ENCODE measurements at regions not wholly inside any gene's neighbourhood (a gene's known extent, or its start where the extent isn't known, plus 50 kb on each side); places are given as distances from the start of the nearest gene placed in this dataset.

DNA sequence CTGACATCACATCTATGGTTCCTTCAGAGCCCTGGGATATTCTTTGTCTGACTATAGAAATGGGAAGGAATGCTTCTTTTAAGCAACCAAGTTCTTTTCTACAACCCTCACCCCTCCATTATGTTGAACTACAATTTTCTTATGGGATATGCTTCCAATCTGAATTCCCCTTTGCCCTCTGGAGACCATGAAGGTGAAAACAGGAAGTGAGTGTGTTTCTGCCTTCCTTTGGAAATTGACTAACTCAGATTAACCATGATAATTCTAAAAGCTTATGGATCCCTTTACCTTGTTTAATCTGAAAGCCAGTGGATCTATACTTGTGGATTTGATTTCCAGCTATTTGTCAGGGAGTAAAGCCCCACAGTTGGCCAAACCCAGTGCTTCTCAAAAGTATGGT, 90.8 kb upstream of the SERTM1 start:
- TF ChIP-seq, protein P1, sequence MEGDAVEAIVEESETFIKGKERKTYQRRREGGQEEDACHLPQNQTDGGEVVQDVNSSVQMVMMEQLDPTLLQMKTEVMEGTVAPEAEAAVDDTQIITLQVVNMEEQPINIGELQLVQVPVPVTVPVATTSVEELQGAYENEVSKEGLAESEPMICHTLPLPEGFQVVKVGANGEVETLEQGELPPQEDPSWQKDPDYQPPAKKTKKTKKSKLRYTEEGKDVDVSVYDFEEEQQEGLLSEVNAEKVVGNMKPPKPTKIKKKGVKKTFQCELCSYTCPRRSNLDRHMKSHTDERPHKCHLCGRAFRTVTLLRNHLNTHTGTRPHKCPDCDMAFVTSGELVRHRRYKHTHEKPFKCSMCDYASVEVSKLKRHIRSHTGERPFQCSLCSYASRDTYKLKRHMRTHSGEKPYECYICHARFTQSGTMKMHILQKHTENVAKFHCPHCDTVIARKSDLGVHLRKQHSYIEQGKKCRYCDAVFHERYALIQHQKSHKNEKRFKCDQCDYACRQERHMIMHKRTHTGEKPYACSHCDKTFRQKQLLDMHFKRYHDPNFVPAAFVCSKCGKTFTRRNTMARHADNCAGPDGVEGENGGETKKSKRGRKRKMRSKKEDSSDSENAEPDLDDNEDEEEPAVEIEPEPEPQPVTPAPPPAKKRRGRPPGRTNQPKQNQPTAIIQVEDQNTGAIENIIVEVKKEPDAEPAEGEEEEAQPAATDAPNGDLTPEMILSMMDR (IDR thresholded peaks at IDR 0.05): no peak
- TF ChIP-seq POLR2A (IDR thresholded peaks at IDR 0.05) (no peak), POLR2AphosphoS5 (IDR thresholded peaks at IDR 0.05) (no peak)
